GM12878 (cell line): ENCODE measurements at regions not wholly inside any gene's neighbourhood (a gene's known extent, or its start where the extent isn't known, plus 50 kb on each side); places are given as distances from the start of the nearest gene placed in this dataset.

Experiments used
- ATAC-seq: fragments of 200-7000 bp; cut with Tn5 transposase; 3 replicates; pipeline ENCODE4 v1.9.1; 2020; ENCODE audit warnings: mild to moderate bottlenecking, moderate library complexity
- BruUV-seq: library from RNA; stranded (reverse); fragments of 400-500 nt; replicated peaks from 2 replicates; lab custom pipeline; 2021; lab: Mats Ljungman, UMichigan
- CTCF ChIA-PET: fragments of 300-600 bp; sonication (Branson Sonifier 250); formaldehyde crosslinking; extraction: SDS; loops from one replicate; lab custom pipeline; 2021; ENCODE audit warnings: inconsistent platforms; lab: Yijun Ruan, JAX
- POLR2A ChIA-PET: fragments of 350-600 bp; formaldehyde crosslinking; extraction: SDS; loops from one replicate; lab custom pipeline; 2021; ENCODE audit warnings: inconsistent platforms; lab: Charles Lee
- RAD21 ChIA-PET: fragments of 300-600 bp; sonication (Branson Sonifier 250); formaldehyde crosslinking; loops from one replicate; lab custom pipeline; 2023; ENCODE audit warnings: antibody characterized with exemption; ENCODE audit not compliant: unreplicated experiment; lab: Charles Lee
- SMC1A ChIA-PET: fragments of 300-600 bp; sonication (Branson Sonifier 250); formaldehyde crosslinking; loops from one replicate; lab custom pipeline; 2023; ENCODE audit not compliant: unreplicated experiment, uncharacterized antibody; lab: Charles Lee
- DNase-seq: peaks from one replicate; pipeline ENCODE4 v3.0.0-alpha.2; 2011; ENCODE audit warnings: low read depth, low spot score
- FAIRE-seq: peaks from 3 replicates; lab custom pipeline; 2011; peaks lifted over from hg19 to GRCh38; lab: Jason Lieb, UNC
- H2AFZ ChIP-seq: 2 replicates; pipeline ENCODE4 v1.6.0; 2011; ENCODE audit warnings: low read depth, low read length, control low read depth; ENCODE audit not compliant: control insufficient read depth
- H3K27ac ChIP-seq: 2 replicates; pipeline ENCODE4 v1.5.1; 2011; ENCODE audit warnings: control low read depth; ENCODE audit not compliant: control insufficient read depth, insufficient read depth
- H3K27me3 ChIP-seq, 2 experiments: replicated peaks in 1 of 2; 2 replicates each; pipeline versions ENCODE4 v1.6.0 to v1.6.1; 2011; ENCODE audit warnings: low read length in 1 of 2; ENCODE audit not compliant: control insufficient read depth in 2 of 2, insufficient read depth in 2 of 2
- H3K36me3 ChIP-seq, 2 experiments: 2 replicates each; pipeline ENCODE4 v1.5.1; 2011; ENCODE audit warnings: low read length in 1 of 2; ENCODE audit not compliant: control insufficient read depth in 2 of 2, insufficient read depth in 2 of 2
- H3K4me1 ChIP-seq: 2 replicates; pipeline ENCODE4 v1.6.1; 2011; ENCODE audit warnings: mild to moderate bottlenecking, low read length, moderate library complexity, mixed read lengths; ENCODE audit not compliant: control insufficient read depth, insufficient read depth
- H3K4me2 ChIP-seq: 2 replicates; pipeline ENCODE4 v1.6.0; 2011; ENCODE audit warnings: control low read depth; ENCODE audit not compliant: control insufficient read depth, insufficient read depth
- H3K4me3 ChIP-seq: fragments of 200-600 bp; sonication (generic); 2 replicates; pipeline ENCODE4 v1.5.1; 2016
- H3K79me2 ChIP-seq: 2 replicates; pipeline ENCODE4 v1.6.0; 2011; ENCODE audit warnings: low read length; ENCODE audit not compliant: control insufficient read depth, insufficient read depth
- H3K9ac ChIP-seq: 2 replicates; pipeline ENCODE4 v1.8.0; 2011; ENCODE audit warnings: low read length, control low read depth, mixed read lengths; ENCODE audit not compliant: control insufficient read depth, insufficient read depth
- H3K9me3 ChIP-seq: replicated peaks from 3 replicates; pipeline ENCODE4 v1.5.1; 2011; ENCODE audit warnings: mild to moderate bottlenecking, low read length; ENCODE audit not compliant: control insufficient read depth, insufficient read depth
- H4K20me1 ChIP-seq: 2 replicates; pipeline ENCODE4 v1.6.0; 2011; ENCODE audit not compliant: control insufficient read depth, insufficient read depth
- CBFB ChIP-seq: IDR thresholded peaks from 2 replicates; pipeline ENCODE4 v1.6.1; 2016; ENCODE audit warnings: antibody characterized with exemption, low read depth
- CEBPB ChIP-seq, 2 experiments: fragments of 150-350 bp in 1 of 2; IDR thresholded peaks; 2 replicates each; pipeline ENCODE4 v1.6.1; 2012 to 2014; ENCODE audit warnings: low read depth in 2 of 2, low read length in 2 of 2, borderline replicate concordance in 1 of 2, inconsistent platforms in 1 of 2
- DPF2 ChIP-seq: fragments of 450-650 bp; IDR thresholded peaks from 2 replicates; pipeline ENCODE4 v1.6.1; 2017; ENCODE audit warnings: mild to moderate bottlenecking
- GATAD2B ChIP-seq: fragments of 450-650 bp; conservative IDR thresholded peaks from 2 replicates; pipeline ENCODE4 v1.6.1; 2017; ENCODE audit warnings: low read depth, mild to moderate bottlenecking, moderate library complexity
- HDGF ChIP-seq: fragments of 450-650 bp; IDR thresholded peaks from 2 replicates; pipeline ENCODE4 v1.6.1; 2016; ENCODE audit warnings: antibody characterized with exemption
- MEF2A ChIP-seq: IDR thresholded peaks from 2 replicates; pipeline ENCODE4 v1.6.1; 2011; ENCODE audit warnings: low read depth, mild to moderate bottlenecking, low read length, moderate library complexity; ENCODE audit not compliant: insufficient read depth
- MXI1 ChIP-seq: fragments of 150-350 bp; IDR thresholded peaks from 2 replicates; pipeline ENCODE4 v1.6.1; 2011; ENCODE audit warnings: low read depth, mild to moderate bottlenecking, inconsistent platforms, low read length, improper control_type of control experiment
- MYB ChIP-seq: fragments of 150-350 bp; IDR thresholded peaks from 2 replicates; pipeline ENCODE4 v1.6.1; 2014; ENCODE audit warnings: mild to moderate bottlenecking, low read depth, low read length, borderline replicate concordance
- PAX8 ChIP-seq: fragments of 450-650 bp; IDR thresholded peaks from 2 replicates; pipeline ENCODE4 v1.6.1; 2017; ENCODE audit warnings: mild to moderate bottlenecking, moderate library complexity
- POLR2AphosphoS2 ChIP-seq: IDR thresholded peaks from 2 replicates; pipeline ENCODE4 v1.6.1; 2011; ENCODE audit warnings: low read depth, mild to moderate bottlenecking, low read length, improper control_type of control experiment, moderate library complexity
- POLR2AphosphoS5 ChIP-seq: IDR thresholded peaks from 2 replicates; pipeline ENCODE4 v1.6.1; 2011; ENCODE audit warnings: mild to moderate bottlenecking, low read length, inconsistent platforms
- REST ChIP-seq: IDR thresholded peaks from 2 replicates; pipeline ENCODE4 v1.6.1; 2012; ENCODE audit warnings: mild to moderate bottlenecking, low read depth, low read length
- SMAD1 ChIP-seq: fragments of 450-650 bp; IDR thresholded peaks from 2 replicates; pipeline ENCODE4 v1.6.1; 2018; ENCODE audit warnings: mild to moderate bottlenecking, low read depth; ENCODE audit not compliant: partially characterized antibody
- SPI1 ChIP-seq: IDR thresholded peaks from 2 replicates; pipeline ENCODE4 v1.6.1; 2011; ENCODE audit warnings: low read depth, mild to moderate bottlenecking, low read length, moderate library complexity, borderline replicate concordance; ENCODE audit not compliant: insufficient read depth
- SUPT20H ChIP-seq: IDR thresholded peaks from 2 replicates; pipeline ENCODE4 v1.6.1; 2011; ENCODE audit warnings: low read depth, mild to moderate bottlenecking, low read length, moderate library complexity, borderline replicate concordance; ENCODE audit not compliant: control insufficient read depth
- USF2 ChIP-seq: IDR thresholded peaks from 2 replicates; pipeline ENCODE4 v1.6.1; 2011; ENCODE audit warnings: low read depth, low read length, improper control_type of control experiment, borderline replicate concordance
- ZBED1 ChIP-seq: IDR thresholded peaks from 2 replicates; pipeline ENCODE4 v1.6.1; 2016; ENCODE audit warnings: borderline replicate concordance
- ZNF24 ChIP-seq: fragments of 450-650 bp; IDR thresholded peaks from 2 replicates; pipeline ENCODE4 v1.6.1; 2017; ENCODE audit warnings: antibody characterized with exemption, mild to moderate bottlenecking
- WGBS: methylation state at CpG from one replicate; pipeline ENCODE4 v1.1.6; 2016; ENCODE audit warnings: low lambda C conversion rate; ENCODE audit not compliant: insufficient replicate concordance, insufficient coverage; ENCODE audit errors: missing lambda C conversion rate; 5-methylcytosine and 5-hydroxymethylcytosine counted together
- in situ Hi-C: fragments of 300-500 bp; cut with MboI; formaldehyde crosslinking; loops from 9 replicates; pipeline ENCODE4 v1.14.3; 2018; ENCODE audit warnings: mixed read lengths
- intact Hi-C: fragments of 100-400 bp; cut with micrococcal nuclease; formaldehyde crosslinking; loops from one replicate; pipeline ENCODE4 v1.14.2; 2022; ENCODE audit not compliant: unreplicated experiment
- TF ChIP-seq, protein P1 (sequence below): fragments of 450-650 bp; IDR thresholded peaks from 2 replicates; pipeline ENCODE4 v1.6.1; 2014; ENCODE audit warnings: mild to moderate bottlenecking

DNA sequence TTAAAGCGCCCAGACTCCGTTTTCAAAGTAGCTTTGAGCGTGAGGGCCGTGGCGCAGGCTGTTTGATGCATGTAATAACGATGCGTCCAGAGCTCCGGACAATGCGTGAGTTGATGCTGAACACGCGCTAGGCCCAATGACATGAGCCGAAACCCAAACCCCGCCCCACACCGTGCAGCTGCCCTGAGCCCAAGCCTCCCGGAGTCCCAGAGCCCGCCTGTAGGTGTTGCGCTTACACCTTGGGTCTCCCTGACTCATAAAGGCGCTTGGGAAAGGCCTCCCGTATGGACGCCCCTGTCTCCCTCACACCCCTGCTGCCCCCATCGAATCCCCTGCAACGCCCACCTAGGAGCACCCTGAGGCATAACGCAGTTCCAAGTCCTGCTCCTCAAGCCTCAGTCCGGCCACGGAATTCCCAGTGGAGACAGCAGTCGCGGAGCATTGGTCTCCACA, 87.6 kb downstream of the ERMARD start (continued):
- TF ChIP-seq, protein P1, sequence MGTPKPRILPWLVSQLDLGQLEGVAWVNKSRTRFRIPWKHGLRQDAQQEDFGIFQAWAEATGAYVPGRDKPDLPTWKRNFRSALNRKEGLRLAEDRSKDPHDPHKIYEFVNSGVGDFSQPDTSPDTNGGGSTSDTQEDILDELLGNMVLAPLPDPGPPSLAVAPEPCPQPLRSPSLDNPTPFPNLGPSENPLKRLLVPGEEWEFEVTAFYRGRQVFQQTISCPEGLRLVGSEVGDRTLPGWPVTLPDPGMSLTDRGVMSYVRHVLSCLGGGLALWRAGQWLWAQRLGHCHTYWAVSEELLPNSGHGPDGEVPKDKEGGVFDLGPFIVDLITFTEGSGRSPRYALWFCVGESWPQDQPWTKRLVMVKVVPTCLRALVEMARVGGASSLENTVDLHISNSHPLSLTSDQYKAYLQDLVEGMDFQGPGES = no peak
- TF ChIP-seq PAX8 (no peak), MEF2A (no peak), MYB (no peak)

GRCh38 chr6:169838346-169839028, 87.1 kb downstream of the ERMARD start:
- POLR2A ChIA-PET = no interaction called here
- BruUV-seq = no TSS peak
- H4K20me1 ChIP-seq = no peaks in the 10 kb centered on the region
- no peak overlapping the region for H3K4me3 ChIP-seq
- H3K27me3 ChIP-seq = no peaks in the 10 kb centered on the region
- no peaks in the 10 kb centered on the region for H3K36me3 ChIP-seq
- no peak overlapping the region for H3K4me2 ChIP-seq
- H3K9me3 ChIP-seq = no peaks in the 10 kb centered on the region
- no peaks in the 10 kb centered on the region for H3K4me1 ChIP-seq
- H3K9ac ChIP-seq = no peak overlapping the region
- 42% methylated on average over 27 of the region's 27 CpGs for WGBS
- no peak overlapping the region for H2AFZ ChIP-seq
- no peak overlapping the region for H3K27ac ChIP-seq
- SMC1A ChIA-PET = no interaction called here
- ATAC-seq (no peak), DNase-seq (no peak), FAIRE-seq (no peak)
- intact Hi-C loops = loop anchor here (10.0 kb wide), 1 partner anchor 456 kb away; the partner anchor contains the start of gene DLL1
- RAD21 ChIA-PET = no interaction called here
- in situ Hi-C loops = no loop called here
- H3K79me2 ChIP-seq = no peaks in the 10 kb centered on the region
- CTCF ChIA-PET = interaction anchor here (1.4 kb wide), 1 partner anchor 692 kb away, joined by 4 read pairs; no protein-coding TSS in a partner anchor
- TF ChIP-seq CBFB (no peak), CEBPB (IDR thresholded peaks at IDR 0.05; ENCODE audit: borderline replicate concordance in 1 of 2, low read depth in 2 of 2, low read length in 2 of 2) (no peak), SMAD1 (no peak), SPI1 (no peak), MXI1 (no peak), GATAD2B (no peak), SUPT20H (no peak), DPF2 (no peak), POLR2AphosphoS5 (no peak), HDGF (no peak), REST (no peak), ZNF24 (no peak), POLR2AphosphoS2 (no peak), USF2 (no peak), ZBED1 (no peak)
